NCI-H510A (cell line): ENCODE measurements at regions not wholly inside any gene's neighbourhood (a gene's known extent, or its start where the extent isn't known, plus 50 kb on each side); places are given as distances from the start of the nearest gene placed in this dataset.

Experiments
- DNase-seq: peaks from one replicate; lab custom pipeline; 2025; lab: John Stamatoyannopoulos, UW

DNA sequence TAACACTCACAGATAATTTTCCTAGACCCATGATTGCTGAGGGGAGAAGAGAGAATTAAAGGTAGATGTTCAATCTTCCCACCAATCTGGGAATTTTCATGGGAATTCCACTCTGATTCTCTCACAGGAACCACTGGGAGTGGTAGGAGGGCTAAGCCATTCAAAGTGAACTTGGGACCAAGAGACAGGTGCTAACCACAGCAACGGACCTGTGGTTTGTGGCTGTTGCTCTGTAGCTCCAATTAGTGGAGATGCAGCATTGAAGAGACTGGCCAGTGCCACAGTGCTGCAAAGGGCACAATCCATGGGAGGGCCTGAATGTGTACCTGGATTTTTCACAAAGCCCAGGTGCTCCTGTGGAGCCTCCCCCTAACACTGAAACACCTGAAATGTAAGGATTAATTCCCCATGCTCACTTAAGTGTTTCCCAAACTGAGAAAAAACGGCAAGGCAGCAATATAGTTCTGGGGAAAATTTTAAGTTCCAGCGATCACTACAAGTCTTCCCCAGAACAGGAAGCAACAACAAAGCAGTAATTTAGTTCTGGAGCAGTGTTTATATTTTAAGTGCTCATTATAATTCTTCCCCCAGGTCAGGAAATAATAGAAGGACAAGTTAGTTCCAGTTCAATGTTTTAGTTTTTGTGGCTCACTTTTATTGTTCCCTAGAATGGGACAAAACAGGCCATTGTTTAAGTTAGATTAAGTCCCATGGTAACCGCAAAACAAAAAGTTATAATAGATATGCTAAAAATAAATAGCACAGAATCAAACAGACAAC is 1045.8 kb downstream of the CNTNAP5 start:
- DNase-seq = no peak

DNA sequence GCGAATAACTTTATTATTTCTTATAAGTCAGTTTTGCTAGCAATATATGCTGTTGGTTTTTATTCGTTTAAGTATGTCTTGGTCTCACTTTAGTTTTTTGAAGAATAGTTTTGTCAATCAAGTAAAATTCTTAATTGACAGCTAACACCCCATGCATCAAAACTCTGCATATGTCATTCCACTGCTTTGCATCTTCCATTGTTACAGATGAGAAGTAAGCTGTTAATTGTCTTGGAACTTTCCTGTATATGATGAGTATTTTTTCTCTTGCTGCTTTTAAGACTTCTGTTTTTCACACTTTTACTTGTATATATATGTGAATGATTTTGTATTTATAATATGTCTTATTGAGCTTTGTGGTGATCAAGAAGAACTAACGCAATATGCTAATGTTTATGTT is 1048.4 kb downstream of the CNTNAP5 start:
- DNase-seq = no peak

DNA sequence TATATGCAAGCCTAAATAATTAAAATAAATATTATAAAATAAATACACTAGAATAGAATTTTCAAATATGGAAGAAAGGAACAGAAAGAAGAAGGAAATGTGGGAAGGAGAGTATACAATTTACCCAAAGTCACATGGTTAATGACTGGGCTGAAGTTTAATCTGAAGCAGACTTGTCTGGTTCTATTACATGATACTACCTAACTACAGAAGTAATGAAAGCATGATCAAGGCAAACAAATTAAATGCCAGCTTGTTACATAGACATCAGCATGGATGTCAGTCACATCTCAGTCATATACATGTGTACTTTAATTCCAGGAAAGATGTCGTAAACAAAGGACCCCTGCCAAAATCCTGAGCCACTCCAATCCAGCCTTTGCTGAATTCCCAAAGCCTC is 1060.8 kb downstream of the CNTNAP5 start:
- no peak for DNase-seq

DNA sequence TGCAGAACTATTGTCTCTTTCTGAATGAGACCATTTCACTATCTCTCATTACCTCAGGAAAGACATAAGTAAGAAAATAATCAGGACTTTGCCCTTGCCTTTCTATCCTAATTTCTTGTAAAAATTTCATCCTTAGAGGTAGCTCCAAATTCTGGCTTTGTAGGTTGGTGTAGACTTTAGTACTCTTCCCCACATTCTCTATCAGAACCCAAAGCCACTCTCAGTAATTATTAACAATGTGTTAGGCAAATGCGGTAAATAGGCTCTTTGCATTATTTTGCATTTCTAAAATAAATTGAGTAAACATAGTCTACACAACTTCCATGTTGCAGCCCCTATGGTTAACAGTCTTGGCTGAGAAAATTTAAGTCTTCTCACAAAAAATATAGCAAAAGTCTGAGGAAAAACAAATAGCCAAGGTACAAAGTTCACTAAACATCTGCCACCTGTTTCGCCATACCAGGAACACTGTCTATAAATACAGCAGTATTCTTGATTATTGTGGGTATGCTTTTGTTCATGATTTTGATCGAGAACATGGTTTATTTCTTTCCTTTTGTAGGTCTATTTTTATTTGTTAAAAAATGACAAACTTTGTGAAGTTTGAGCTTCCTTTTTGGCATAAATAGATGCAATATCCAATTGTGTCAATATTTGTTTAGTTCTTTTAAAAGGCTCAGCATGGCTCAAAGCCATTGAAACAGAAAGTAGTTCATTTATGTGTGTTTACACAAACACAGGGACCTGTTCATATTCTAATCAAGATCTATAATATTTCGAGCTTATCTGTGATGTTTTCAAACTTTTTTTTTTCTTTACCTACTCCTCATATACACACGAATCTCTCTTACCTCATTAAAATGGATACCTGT is 1061.5 kb downstream of the CNTNAP5 start:
- no peak for DNase-seq

DNA sequence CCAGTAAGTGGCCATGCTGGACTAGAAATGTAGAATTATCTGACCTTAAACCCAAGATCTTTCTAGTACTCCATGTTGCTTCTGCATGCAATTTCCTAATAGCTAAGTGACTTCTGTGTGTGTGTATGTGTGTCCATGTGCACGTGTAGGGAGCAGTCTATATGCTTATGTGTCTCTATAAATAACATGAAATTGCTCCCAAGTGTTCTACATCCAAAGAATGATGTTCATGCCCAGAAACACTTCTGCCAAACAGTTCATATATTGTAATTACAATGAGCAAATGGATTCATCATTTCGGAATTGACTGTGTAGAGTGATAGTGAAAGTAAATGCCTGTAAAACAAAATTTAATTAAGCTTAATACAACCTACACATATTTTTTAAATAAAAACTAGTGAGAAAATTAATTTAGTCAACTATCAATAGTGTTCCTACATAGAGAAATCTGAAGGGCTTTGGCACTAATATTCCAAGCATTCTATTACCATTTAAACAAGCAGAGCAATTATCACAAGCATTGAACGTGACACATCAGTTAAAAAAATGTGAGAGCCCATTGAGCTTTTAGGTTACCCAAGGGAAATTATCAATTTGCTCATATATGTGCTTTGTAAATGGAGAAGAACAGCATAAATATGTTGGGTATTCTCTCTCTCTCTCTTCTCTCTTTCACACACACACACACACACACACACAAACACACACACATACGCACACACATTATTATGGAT is 1067.4 kb downstream of the CNTNAP5 start:
- no peak for DNase-seq

DNA sequence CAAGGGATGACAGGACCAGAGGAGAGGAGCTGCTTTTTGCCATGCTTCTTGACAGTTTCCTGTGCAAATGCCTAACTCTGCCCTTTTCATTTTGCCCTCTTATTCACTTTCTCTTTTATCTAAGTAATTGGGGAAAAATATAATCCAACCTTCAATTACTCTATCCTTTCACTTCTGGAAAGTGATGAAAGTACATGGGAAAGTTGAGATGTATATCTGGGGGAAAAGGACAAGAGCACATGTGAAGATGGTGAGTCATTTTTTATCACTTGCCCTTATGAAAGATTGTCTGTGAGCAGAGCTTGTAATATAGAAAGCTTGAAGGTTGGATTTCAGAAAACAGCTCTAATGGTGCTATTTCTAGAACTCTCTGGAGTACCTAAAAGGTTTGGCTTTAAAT is 1070.7 kb downstream of the CNTNAP5 start:
- no peak for DNase-seq

DNA sequence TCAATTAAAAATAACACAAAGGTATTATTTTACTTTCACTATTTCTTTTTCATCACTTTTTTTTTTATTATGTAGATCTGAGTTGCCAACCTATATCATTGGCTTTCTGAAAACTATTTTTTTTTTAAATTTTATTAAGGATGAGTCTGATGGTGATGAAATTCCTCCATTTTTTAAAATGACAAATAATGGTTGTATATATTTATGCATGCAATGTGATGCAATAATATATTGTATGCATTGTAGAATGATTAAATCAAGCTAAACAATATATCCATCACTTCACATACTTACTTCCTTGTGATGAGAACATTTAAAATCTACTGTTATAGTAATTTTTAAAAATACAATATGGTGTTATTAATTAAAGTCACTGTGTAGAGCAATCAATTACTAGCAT is 1081.6 kb downstream of the CNTNAP5 start:
- DNase-seq = no peak

DNA sequence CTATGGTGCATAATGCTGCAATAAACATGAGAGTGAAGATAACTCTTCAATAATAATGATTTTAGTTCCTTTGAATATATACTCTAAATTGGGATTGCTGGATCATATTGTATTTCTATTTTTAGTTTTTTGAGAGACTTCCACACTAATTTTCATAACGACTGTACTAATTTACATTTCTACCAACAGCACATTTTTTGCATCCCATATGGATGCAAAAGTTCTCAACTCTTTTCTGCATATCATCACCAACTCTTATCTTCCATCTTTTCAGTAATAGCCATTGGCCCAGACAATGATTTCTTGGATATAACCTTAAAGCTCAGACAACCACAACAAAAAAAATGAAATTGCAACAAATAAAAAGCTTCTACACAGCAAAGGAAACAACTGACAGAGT is 1082.4 kb downstream of the CNTNAP5 start:
- no peak for DNase-seq

DNA sequence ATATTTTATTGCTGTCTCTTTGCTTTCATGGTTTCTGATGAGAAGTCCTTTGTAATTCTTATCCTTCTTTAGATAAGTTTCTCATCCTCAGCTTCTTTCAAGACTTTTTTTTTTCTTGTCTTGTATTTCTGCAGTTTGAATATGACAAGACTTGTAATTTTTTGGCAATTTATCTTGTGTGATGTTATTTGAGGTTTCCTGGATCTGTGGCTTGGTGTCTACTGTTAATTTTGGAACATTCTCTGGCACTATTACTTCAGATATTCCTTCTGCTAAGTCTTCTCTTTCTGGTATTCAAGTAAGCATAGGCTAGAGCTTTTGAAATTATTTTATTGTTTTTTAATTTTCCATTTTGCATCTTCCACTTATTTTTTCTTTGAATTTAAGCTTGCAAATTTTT is 1083.2 kb downstream of the CNTNAP5 start:
- DNase-seq = no peak

DNA sequence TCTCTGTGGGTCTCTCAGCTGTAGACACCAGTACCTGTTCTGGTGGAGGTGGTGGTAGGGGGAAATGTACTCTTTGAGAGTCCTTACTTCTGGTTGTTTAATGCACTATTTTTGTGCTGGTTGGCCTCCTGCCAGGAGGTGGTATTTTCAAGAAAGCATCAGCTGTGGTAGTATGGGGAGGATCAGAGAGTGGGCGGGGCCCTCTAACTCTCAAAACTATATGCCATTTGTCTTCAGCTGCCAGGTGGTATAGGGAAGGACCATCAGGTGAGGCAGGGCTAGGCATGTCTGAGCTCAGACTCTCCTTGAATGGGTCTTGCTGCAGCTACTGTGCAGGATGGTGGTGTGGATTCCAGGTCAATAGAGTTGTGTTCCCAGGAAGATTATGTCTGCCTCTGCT is 1100.8 kb downstream of the CNTNAP5 start:
- DNase-seq = no peak

DNA sequence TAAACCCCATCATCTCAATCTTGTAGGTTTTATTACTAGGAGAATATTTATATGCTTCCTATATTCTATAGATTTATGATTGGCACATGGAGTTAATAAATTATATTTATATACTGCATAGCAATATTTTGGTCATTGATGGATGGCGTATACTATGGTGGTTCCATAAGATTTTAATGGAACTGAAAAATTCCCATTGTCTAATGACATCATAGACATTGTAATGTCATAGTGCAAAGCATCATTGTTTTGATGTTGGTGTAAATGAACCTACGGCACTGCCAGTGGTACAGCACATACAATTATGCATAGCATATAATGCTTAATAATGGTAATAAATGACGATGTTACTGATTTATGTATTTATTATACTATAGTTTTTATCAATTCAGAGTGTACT is 1135.9 kb downstream of the CNTNAP5 start:
- DNase-seq = no peak

DNA sequence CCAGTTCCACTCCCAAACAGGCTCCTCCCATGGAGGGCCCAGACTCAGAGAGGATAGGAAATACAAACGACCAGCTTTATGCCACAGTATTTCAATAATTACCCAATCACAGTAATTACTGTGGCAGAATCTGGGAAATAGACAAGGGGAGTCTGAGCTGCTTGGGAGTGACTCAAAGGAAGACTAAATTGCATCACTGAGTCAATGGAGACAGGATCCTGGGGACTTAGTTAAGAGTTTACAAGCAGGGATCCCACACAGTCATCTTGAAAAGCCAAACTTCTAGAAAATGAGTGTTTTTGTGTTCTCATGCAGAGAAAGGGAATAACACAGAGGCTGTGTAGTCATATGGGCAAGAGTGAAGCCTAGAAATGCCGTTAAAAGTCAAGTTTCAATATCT is 1142.1 kb downstream of the CNTNAP5 start:
- no peak for DNase-seq

DNA sequence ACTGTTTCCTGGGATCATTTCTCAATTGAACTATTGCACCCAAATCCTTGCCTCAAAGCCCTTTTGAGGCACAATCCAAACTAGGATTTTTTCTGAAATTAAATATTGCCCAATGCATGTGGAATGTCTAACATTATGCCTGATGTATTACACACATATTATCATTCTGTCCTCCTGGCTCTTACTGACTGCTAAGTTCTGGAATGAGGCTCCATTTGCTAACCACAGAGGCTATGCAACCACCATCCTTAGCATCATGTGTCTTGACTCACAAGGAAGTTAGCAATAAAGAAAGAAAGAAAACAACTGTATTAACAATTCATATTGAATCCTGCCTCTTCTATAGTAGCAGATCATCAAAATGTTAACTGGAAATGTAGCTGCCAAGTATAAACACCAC is 1142.7 kb downstream of the CNTNAP5 start:
- no peak for DNase-seq

DNA sequence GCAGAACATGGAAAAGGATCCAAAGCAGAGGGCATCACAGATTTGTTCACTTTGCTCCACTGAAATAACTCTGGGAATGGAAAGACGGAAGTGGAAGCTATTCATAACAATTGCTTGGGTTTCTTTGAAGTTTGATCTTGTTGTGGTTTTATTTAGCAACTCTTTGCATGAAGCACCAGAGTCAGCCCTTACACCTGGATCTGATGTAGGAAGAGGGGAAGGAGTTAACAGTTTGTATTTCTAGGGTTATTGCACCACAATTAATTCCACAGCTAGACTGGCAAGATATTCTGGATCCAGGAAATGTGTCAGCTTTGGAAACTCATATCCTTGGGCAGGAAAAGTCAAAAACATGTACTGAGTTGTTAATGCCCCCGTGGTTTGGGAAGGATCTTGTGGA is 1143.4 kb downstream of the CNTNAP5 start:
- no peak for DNase-seq

DNA sequence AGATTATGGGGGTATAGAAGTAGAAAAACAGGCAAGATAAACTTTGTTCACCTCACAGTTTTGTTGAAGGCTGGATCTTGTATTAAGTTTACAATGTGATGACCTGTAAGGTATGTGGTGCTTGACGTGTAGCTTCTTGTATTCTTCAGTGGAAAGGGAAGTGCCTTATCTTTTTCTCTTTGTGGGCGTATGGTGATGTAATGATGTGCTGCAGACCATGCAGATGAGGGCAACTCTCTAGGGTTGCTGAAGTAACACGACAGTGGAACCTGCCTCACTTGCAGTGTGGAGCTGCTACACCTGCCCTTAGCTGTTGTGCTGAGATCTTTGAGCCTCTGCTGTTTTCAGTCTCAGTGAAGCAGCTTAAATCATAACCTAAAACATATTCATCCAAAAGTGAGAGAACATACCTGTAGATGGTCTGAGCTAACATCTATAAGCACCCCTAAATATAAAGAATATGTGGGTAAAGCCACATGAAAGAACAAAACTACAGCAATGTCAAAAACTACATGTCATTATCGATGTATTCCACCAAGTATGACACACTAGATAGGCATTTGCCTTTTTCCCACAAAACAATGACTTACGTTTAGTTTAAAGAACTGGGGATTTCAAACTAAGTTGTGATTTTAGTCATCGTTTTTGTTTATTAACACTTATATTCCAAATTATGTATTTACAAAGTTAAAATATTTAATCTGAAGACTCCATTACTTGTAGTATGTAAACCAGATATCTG is 1144.1 kb downstream of the CNTNAP5 start:
- no peak for DNase-seq

DNA sequence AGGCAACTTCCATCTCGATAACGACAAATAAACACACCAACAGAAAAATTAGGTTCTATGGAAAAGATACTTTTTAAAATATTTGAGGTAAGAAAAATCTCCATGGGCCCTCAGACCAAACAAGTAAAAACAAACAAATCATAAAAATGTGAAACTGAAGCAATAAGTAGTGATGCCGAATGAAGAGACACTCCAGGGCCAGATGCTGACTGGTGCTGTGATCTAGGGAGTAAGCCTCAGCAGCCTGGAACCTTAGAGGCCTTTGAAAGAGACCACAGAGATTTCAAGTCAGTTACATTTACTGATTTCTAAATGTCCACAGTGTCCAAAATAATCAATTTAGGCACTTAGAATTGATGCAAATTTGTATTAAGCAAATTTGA is 1144.7 kb downstream of the CNTNAP5 start:
- no peak for DNase-seq

DNA sequence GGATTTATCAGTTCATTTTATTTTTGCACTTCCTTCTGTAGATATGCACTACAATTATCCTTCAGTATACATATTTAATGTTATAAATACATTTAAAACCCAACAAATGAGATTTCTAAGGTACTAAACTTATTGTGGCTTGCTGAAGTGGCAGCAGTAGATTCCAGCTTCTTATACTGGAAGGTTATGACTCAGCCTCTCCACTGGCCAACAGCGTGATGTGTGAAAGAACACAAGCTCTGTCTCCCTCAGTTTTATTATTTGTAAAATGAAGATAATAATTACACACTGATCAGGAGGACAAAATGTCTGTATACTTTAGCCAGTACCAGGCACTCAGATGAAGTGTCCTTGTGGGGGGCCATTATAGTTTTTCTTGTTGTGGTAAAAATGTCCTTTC is 1147.1 kb downstream of the CNTNAP5 start:
- no peak for DNase-seq

DNA sequence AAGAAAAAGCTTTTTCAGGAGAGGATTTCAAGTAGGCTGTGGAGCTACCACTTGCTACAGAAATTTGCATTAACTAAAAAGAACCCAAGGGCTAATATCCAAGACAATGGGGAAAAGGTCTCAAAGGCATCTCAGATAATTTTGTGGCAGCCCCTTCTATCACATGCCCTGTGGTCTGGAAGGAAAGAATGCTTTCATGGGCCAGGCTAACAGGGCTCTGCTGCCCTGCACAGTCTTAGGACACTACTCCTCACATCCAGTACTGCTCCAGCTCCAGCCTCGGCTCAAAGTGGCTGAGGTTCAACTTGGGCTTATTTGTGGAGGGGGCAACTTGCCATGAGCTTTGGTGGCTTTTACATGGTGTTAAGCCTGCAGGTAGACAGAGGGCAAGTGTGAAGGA is 1150.3 kb downstream of the CNTNAP5 start:
- no peak for DNase-seq

DNA sequence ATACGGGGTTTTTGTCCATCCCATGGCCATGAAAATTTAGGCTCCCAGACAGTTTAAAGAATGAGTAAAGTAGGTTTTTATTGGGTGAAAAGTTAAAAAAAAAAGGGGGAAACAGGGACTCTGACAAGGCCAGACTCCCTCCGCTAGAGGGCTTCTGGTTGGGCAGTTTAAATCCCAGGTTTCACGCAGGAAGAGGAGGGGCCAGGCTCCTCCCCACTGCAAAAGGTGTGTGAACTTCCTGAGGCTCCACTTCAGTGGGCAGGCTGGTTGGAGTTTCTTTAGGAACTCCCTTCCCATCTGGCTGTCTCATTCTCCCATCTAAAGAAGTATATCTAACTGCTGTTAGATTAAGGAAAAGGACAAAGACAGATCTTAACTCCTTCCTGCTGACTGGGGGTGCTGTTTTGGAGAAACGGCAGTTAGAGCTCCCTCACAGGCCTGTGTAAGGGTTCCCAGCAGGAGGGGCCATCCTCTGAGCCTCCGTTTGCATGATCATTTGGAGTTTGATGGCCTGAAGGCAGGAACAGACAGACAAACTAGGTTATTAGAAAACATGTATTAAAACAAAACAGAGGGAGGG is 1160.7 kb downstream of the CNTNAP5 start:
- DNase-seq = no peak

DNA sequence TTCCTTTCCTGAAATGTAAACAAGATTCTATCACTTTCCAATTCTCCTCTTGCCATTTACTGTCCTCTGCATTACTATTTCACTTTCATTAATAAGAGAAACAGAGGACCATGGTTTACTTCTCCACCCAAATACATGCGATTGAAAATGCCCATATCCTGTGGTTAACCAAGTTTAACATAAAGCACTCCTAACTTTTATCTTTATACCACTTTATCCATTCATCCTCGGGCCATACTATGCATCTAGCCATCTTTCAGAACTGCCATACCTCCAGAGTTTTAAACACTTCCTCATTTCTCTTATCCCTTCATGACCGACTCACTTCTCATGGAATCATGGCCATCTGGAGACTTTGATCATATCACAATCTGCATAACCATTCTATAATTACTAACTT is 1182.3 kb downstream of the CNTNAP5 start:
- DNase-seq = no peak

DNA sequence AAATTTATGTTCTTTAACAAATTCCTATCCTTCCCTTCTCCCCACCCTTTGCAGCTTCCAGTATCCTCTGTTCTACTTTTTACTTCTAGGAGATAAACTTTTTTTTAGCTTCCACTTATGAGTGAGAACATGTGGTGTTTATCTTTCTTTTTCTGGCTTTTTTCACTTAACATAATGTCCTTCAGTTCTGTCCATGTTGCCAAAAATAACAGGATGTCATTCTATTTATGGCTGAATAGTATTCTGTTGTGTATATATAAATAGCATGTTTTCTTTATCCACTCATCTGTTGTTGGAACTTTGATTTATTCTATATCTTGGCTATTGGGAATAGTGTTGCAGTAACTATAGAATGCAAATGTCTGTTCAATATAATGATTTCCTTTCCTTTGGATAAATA is 1191.2 kb downstream of the CNTNAP5 start:
- DNase-seq = no peak

DNA sequence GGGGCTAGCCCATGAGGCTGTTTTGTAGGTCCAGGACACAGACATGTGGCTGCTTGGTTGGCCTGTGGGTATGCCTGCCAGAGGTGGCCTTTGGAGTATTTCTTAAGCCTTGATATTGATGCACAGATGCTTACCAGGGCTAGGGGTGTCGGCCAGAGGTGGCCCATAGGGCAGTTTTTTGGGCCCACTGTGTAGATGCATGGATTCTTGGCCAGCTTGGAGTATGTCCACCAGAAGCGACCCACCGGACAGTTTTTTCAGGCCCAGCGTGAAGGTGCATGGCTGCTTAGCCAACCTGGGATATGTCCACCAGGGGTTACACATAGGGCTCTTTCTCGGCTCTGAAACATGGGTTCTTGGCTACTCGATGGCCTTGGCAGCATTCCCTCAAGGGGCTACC is 1199.1 kb downstream of the CNTNAP5 start:
- DNase-seq = no peak
